SK-N-SH treated with all-trans-retinoic acid at 6 μM for 48 hours (cell line): ENCODE measurements at regions not wholly inside any gene's neighbourhood (a gene's known extent, or its start where the extent isn't known, plus 50 kb on each side); places are given as distances from the start of the nearest gene placed in this dataset.

Experiments
- ATAC-seq: fragments of 200-7000 bp; cut with Tn5 transposase; 3 replicates; pipeline ENCODE4 v1.9.1; 2020; ENCODE audit warnings: mild to moderate bottlenecking, moderate library complexity
- BACH2 ChIP-seq: fragments of 250-450 bp; sonication (Bioruptor Pico); IDR thresholded peaks from 2 replicates; pipeline ENCODE4 v1.9.0; 2021; ENCODE audit warnings: mild to moderate bottlenecking, borderline replicate concordance
- CREB5 ChIP-seq: fragments of 250-450 bp; sonication (Bioruptor Pico); IDR thresholded peaks from 2 replicates; pipeline ENCODE4 v1.5.1; 2020; ENCODE audit warnings: low read depth, mild to moderate bottlenecking, moderate library complexity
- CSDC2 ChIP-seq: fragments of 250-450 bp; sonication (Bioruptor Pico); IDR thresholded peaks from 2 replicates; pipeline ENCODE4 v1.5.0; 2020; ENCODE audit warnings: mild to moderate bottlenecking, moderate library complexity
- ESRRG ChIP-seq: fragments of 250-450 bp; sonication (Bioruptor Pico); IDR thresholded peaks from 2 replicates; pipeline ENCODE4 v1.6.1; 2021; ENCODE audit warnings: mild to moderate bottlenecking
- GLIS3 ChIP-seq: fragments of 250-450 bp; sonication (Bioruptor Pico); IDR thresholded peaks from 2 replicates; pipeline ENCODE4 v1.5.0; 2020; ENCODE audit warnings: mild to moderate bottlenecking, moderate library complexity
- ISL1 ChIP-seq: fragments of 250-450 bp; sonication (Bioruptor Pico); IDR thresholded peaks from 2 replicates; pipeline ENCODE4 v2.1.2; 2022; ENCODE audit warnings: mild to moderate bottlenecking, moderate library complexity
- OSR1 ChIP-seq: fragments of 250-450 bp; sonication (Bioruptor Pico); IDR thresholded peaks from 2 replicates; pipeline ENCODE4 v1.8.0; 2022; ENCODE audit warnings: moderate library complexity, mild to moderate bottlenecking, inconsistent platforms
- PATZ1 ChIP-seq: fragments of 250-450 bp; sonication (Bioruptor Pico); IDR thresholded peaks from 2 replicates; pipeline ENCODE4 v1.8.0; 2020; ENCODE audit warnings: mild to moderate bottlenecking, moderate library complexity, borderline replicate concordance
- POU6F1 ChIP-seq: fragments of 250-450 bp; sonication (Bioruptor Pico); IDR thresholded peaks from 2 replicates; pipeline ENCODE4 v1.8.0; 2021; ENCODE audit warnings: low read depth, mild to moderate bottlenecking, moderate library complexity, borderline replicate concordance
- PPARA ChIP-seq: fragments of 250-450 bp; sonication (Bioruptor Pico); IDR thresholded peaks from 2 replicates; pipeline ENCODE4 v1.5.0; 2020; ENCODE audit warnings: mild to moderate bottlenecking, borderline replicate concordance
- RARB ChIP-seq: fragments of 250-450 bp; sonication (Bioruptor Pico); IDR thresholded peaks from 2 replicates; pipeline ENCODE4 v1.8.0; 2021; ENCODE audit warnings: mild to moderate bottlenecking, moderate library complexity
- SNAI2 ChIP-seq: fragments of 250-450 bp; sonication (Bioruptor Pico); IDR thresholded peaks from 2 replicates; pipeline ENCODE4 v1.5.0; 2020; ENCODE audit warnings: mild to moderate bottlenecking, moderate library complexity
- TCF4 ChIP-seq: fragments of 250-450 bp; sonication (Bioruptor Pico); IDR thresholded peaks from 2 replicates; pipeline ENCODE4 v1.8.0; 2021; ENCODE audit warnings: mild to moderate bottlenecking, moderate library complexity, borderline replicate concordance
- TOX ChIP-seq: fragments of 250-450 bp; sonication (Bioruptor Pico); IDR thresholded peaks from 2 replicates; pipeline ENCODE4 v1.8.0; 2021; ENCODE audit warnings: mild to moderate bottlenecking, moderate library complexity, borderline replicate concordance
- ZC3H10 ChIP-seq: fragments of 250-450 bp; sonication (Bioruptor Pico); IDR thresholded peaks from 2 replicates; pipeline ENCODE4 v1.5.1; 2021; ENCODE audit warnings: mild to moderate bottlenecking, moderate library complexity
- ZFP3 ChIP-seq: fragments of 250-450 bp; sonication (Bioruptor Pico); IDR thresholded peaks from 2 replicates; pipeline ENCODE4 v1.5.0; 2020; ENCODE audit warnings: mild to moderate bottlenecking, moderate library complexity
- ZFP30 ChIP-seq: fragments of 450-650 bp; formaldehyde crosslinking; IDR thresholded peaks from 2 replicates; pipeline ENCODE4 v1.5.0; 2022; ENCODE audit warnings: mild to moderate bottlenecking, moderate library complexity
- ZNF565 ChIP-seq: fragments of 450-650 bp; formaldehyde crosslinking; conservative IDR thresholded peaks from 2 replicates; pipeline ENCODE4 v1.5.0; 2020; ENCODE audit warnings: low read depth, mild to moderate bottlenecking, moderate library complexity
- ZNF70 ChIP-seq: fragments of 450-650 bp; formaldehyde crosslinking; IDR thresholded peaks from 2 replicates; pipeline ENCODE4 v1.5.0; 2020; ENCODE audit warnings: mild to moderate bottlenecking, moderate library complexity
- ZNF8 ChIP-seq: fragments of 450-650 bp; formaldehyde crosslinking; IDR thresholded peaks from 2 replicates; pipeline ENCODE4 v1.5.0; 2020; ENCODE audit warnings: mild to moderate bottlenecking, moderate library complexity
- TF ChIP-seq, protein P1 (sequence below): fragments of 250-450 bp; sonication (Bioruptor Pico); IDR thresholded peaks from 2 replicates; pipeline ENCODE4 v1.5.1; 2021; ENCODE audit warnings: mild to moderate bottlenecking, moderate library complexity

- TF ChIP-seq POU6F1 (CRISPR knock-in tag) (no peak), OSR1 (CRISPR knock-in tag) (no peak), CSDC2 (CRISPR knock-in tag) (no peak), PATZ1 (CRISPR knock-in tag) (no peak), ISL1 (CRISPR knock-in tag) (no peak), SNAI2 (CRISPR knock-in tag) (no peak), ZFP3 (CRISPR knock-in tag) (no peak)
- no peak for ATAC-seq
Measured at GRCh38 chr5:129216001-129216400, 121.5 kb downstream of the ISOC1 start.

GRCh38 chr5:129217179-129217578 lies 122.6 kb downstream of the ISOC1 start:
- no peak for ATAC-seq
- TF ChIP-seq ESRRG (CRISPR knock-in tag) = no peak
- TF ChIP-seq ZNF8 (CRISPR knock-in tag) = no peak
- TF ChIP-seq ISL1 (CRISPR knock-in tag) = no peak
- TF ChIP-seq TCF4 (CRISPR knock-in tag) = no peak
- no peak for TF ChIP-seq GLIS3
- no peak for TF ChIP-seq SNAI2 (CRISPR knock-in tag)
- TF ChIP-seq ZNF70 = no peak
- no peak for TF ChIP-seq ZC3H10 (CRISPR knock-in tag)
- no peak for TF ChIP-seq TOX (CRISPR knock-in tag)
- no peak for TF ChIP-seq ZFP3 (CRISPR knock-in tag)
- TF ChIP-seq, protein P1, sequence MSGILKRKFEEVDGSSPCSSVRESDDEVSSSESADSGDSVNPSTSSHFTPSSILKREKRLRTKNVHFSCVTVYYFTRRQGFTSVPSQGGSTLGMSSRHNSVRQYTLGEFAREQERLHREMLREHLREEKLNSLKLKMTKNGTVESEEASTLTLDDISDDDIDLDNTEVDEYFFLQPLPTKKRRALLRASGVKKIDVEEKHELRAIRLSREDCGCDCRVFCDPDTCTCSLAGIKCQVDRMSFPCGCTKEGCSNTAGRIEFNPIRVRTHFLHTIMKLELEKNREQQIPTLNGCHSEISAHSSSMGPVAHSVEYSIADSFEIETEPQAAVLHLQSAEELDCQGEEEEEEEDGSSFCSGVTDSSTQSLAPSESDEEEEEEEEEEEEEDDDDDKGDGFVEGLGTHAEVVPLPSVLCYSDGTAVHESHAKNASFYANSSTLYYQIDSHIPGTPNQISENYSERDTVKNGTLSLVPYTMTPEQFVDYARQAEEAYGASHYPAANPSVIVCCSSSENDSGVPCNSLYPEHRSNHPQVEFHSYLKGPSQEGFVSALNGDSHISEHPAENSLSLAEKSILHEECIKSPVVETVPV (CRISPR knock-in tag) = no peak
- no peak for TF ChIP-seq RARB
- TF ChIP-seq POU6F1 (CRISPR knock-in tag) = no peak
- TF ChIP-seq OSR1 (CRISPR knock-in tag) = no peak
- TF ChIP-seq ZFP30 = no peak
- no peak for TF ChIP-seq BACH2 (CRISPR knock-in tag)
- TF ChIP-seq, all 23 proteins: peak for 0

- no peak for ATAC-seq
Measured at GRCh38 chr5:129223178-129223577, 128.6 kb downstream of the ISOC1 start.

DNA sequence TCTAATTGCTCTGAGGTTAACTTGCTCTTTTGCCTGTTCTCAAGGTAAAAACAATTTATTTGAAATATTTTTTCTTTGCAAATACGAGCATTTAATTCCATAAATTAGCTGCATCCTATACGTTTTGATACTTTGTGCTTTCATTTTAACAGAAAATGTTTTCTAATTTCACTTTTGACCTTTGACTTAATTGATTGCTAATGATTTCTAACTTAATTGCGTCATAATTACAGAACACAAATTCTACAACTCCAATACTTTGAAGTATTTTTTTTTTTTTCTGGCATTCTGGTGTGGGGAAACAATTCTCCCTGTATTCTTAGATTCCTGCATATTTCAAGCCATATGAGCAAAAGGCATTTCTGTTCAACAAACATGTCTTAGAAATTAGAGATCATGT lies 134.0 kb downstream of the ISOC1 start:
- no peak for ATAC-seq
- TF ChIP-seq CSDC2 (CRISPR knock-in tag) (no peak), RARB (no peak), ZC3H10 (CRISPR knock-in tag) (no peak), POU6F1 (CRISPR knock-in tag) (no peak)

More at GRCh38 chr5:129223178-129223577, 128.6 kb downstream of the ISOC1 start:
- TF ChIP-seq ZNF565 (CRISPR knock-in tag) = no peak

DNA sequence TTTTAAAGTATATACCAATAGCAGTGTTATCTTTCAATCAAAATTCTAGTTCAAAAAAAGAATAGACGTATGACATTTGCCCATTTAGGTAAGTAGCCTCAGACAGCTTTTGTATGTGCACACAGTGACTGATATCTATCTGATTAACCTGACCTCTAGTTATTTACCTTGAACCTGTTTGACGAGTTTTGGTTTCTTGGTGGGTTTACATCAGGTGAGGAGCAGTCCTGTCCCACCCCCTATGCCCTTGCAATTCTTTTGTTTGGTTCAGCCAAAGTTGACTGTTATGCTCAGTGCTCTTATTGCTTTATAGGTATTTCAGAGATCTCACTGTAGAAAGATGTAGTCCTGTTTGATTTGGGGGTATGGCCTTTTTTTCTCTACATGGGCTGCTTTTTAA lies 147.2 kb downstream of the ISOC1 start:
- no peak for TF ChIP-seq ZNF565 (CRISPR knock-in tag)
- no peak for TF ChIP-seq SNAI2 (CRISPR knock-in tag)
- TF ChIP-seq ZNF8 (CRISPR knock-in tag) = no peak
- TF ChIP-seq ISL1 (CRISPR knock-in tag) = no peak
- TF ChIP-seq TOX (CRISPR knock-in tag) = no peak
- no peak for TF ChIP-seq CREB5
- no peak for TF ChIP-seq ZNF70
- no peak for TF ChIP-seq GLIS3
- TF ChIP-seq PPARA = no peak
- TF ChIP-seq ZFP30 = no peak
- no peak for TF ChIP-seq ZFP3 (CRISPR knock-in tag)
- no peak for TF ChIP-seq CSDC2 (CRISPR knock-in tag)
- TF ChIP-seq TCF4 (CRISPR knock-in tag) = no peak
- TF ChIP-seq OSR1 (CRISPR knock-in tag) = no peak
- no peak for TF ChIP-seq RARB
- no peak for TF ChIP-seq PATZ1 (CRISPR knock-in tag)
- no peak for ATAC-seq
